Endothelial cell of umbilical vein (primary cell): ENCODE measurements at regions not wholly inside any gene's neighbourhood (a gene's known extent, or its start where the extent isn't known, plus 50 kb on each side); places are given as distances from the start of the nearest gene placed in this dataset.

ENCODE experiments used
- BruUV-seq: library from RNA; stranded (reverse); fragments of 400-500 nt; replicated peaks from 2 replicates; lab custom pipeline; 2021; lab: Mats Ljungman, UMichigan
- CTCF ChIA-PET: fragments of 300-600, 350-600 bp; sonication (Branson Sonifier 250); formaldehyde crosslinking; loops from one replicate; lab custom pipeline; 2021; ENCODE audit warnings: antibody characterized with exemption, inconsistent platforms; lab: Charles Lee
- POLR2A ChIA-PET: fragments of 300-600, 350-600 bp; sonication (Branson Sonifier 250); formaldehyde crosslinking; loops from one replicate; lab custom pipeline; 2021; ENCODE audit warnings: antibody characterized with exemption, inconsistent platforms; lab: Charles Lee
- DNase-seq: peaks from one replicate; pipeline ENCODE4 v3.0.0-alpha.2; 2011; ENCODE audit warnings: low read depth, low spot score
- FAIRE-seq: peaks from 2 replicates; lab custom pipeline; 2011; peaks lifted over from hg19 to GRCh38; lab: Jason Lieb, UNC
- H2AFZ ChIP-seq: 2 replicates; pipeline ENCODE4 v1.6.0; 2012; ENCODE audit warnings: low read depth, low read length, control low read depth, inconsistent platforms
- H3K27ac ChIP-seq: 2 replicates; pipeline ENCODE4 v1.5.1; 2011; ENCODE audit warnings: low read depth, mild to moderate bottlenecking, control low read depth, low read length, moderate library complexity; ENCODE audit not compliant: insufficient read depth
- H3K27me3 ChIP-seq, 2 experiments: 2 replicates each; pipeline versions ENCODE4 v1.6.0 to v1.6.1; 2011; ENCODE audit warnings: low read length in 2 of 2, mixed read lengths in 1 of 2; ENCODE audit not compliant: control insufficient read depth in 2 of 2, insufficient read depth in 2 of 2
- H3K36me3 ChIP-seq, 2 experiments: 2 replicates in 1 of 2; 3 replicates in 1 of 2; pipeline ENCODE4 v1.5.1; 2011; ENCODE audit warnings: low read length in 2 of 2, mild to moderate bottlenecking in 1 of 2, moderate library complexity in 1 of 2; ENCODE audit not compliant: control insufficient read depth in 2 of 2, insufficient read depth in 2 of 2; ENCODE audit errors: extremely low read depth in 1 of 2
- H3K4me1 ChIP-seq: 3 replicates; pipeline ENCODE4 v1.5.1; 2011; ENCODE audit warnings: mild to moderate bottlenecking, low read length; ENCODE audit not compliant: control insufficient read depth, insufficient read depth; ENCODE audit errors: extremely low read depth
- H3K4me2 ChIP-seq: 2 replicates; pipeline ENCODE4 v1.6.1; 2011; ENCODE audit warnings: low read length, control low read depth, mixed read lengths; ENCODE audit not compliant: insufficient read depth
- H3K4me3 ChIP-seq, 3 experiments: fragments of 200-600 bp in 1 of 3; sonication (generic), shearing (Covaris generic) in 1 of 3; replicated peaks in 1 of 3; 2 replicates each; pipeline ENCODE4 v1.5.1; 2011 to 2016; ENCODE audit warnings: control low read depth in 3 of 3, low read length in 3 of 3, mild to moderate bottlenecking in 2 of 3, inconsistent platforms in 1 of 3, low read depth in 1 of 3, moderate library complexity in 1 of 3; ENCODE audit not compliant: insufficient read depth in 1 of 3
- H3K79me2 ChIP-seq: 2 replicates; pipeline ENCODE4 v1.6.0; 2012; ENCODE audit warnings: low read length, inconsistent platforms; ENCODE audit not compliant: control insufficient read depth, insufficient read depth
- H3K9ac ChIP-seq: replicated peaks from 2 replicates; pipeline ENCODE3; 2011; ENCODE audit warnings: low read length, control low read depth; ENCODE audit not compliant: insufficient read depth; ENCODE audit errors: extremely low read depth
- H3K9me1 ChIP-seq: replicated peaks from 3 replicates; pipeline ENCODE4 v1.6.0; 2011; ENCODE audit warnings: mild to moderate bottlenecking, low read length; ENCODE audit not compliant: control insufficient read depth, insufficient read depth; ENCODE audit errors: extremely low read depth
- H3K9me3 ChIP-seq: replicated peaks from 2 replicates; pipeline ENCODE4 v1.5.1; 2012; ENCODE audit warnings: low read length, inconsistent platforms; ENCODE audit not compliant: control insufficient read depth, insufficient read depth
- H4K20me1 ChIP-seq: replicated peaks from 2 replicates; pipeline ENCODE3; 2011; ENCODE audit warnings: mild to moderate bottlenecking, low read length; ENCODE audit not compliant: control insufficient read depth, insufficient read depth; ENCODE audit errors: extremely low read depth
- CTCF ChIP-seq, 2 donors: IDR thresholded peaks; 1 replicate in 1 of 2; 2 replicates in 1 of 2; pipeline ENCODE4 v1.5.1; 2011; ENCODE audit warnings: low read length in 2 of 2, mild to moderate bottlenecking in 2 of 2, moderate library complexity in 2 of 2, control low read depth in 1 of 2, inconsistent platforms in 1 of 2, low read depth in 1 of 2; ENCODE audit not compliant: insufficient read depth in 1 of 2; ENCODE audit errors: extremely low read depth in 1 of 2
- EZH2 ChIP-seq: IDR thresholded peaks from 2 replicates; pipeline ENCODE4 v1.6.1; 2012; ENCODE audit warnings: borderline replicate concordance, low read depth, mild to moderate bottlenecking, moderate library complexity, low read length, inconsistent platforms; ENCODE audit not compliant: severe bottlenecking
- FOS ChIP-seq: IDR thresholded peaks from 2 replicates; pipeline ENCODE4 v1.6.1; 2011; ENCODE audit warnings: mild to moderate bottlenecking, low read length, moderate library complexity, borderline replicate concordance; ENCODE audit not compliant: insufficient read depth
- GATA2 ChIP-seq: IDR thresholded peaks from 2 replicates; pipeline ENCODE4 v1.7.0; 2011; ENCODE audit warnings: low read depth, mild to moderate bottlenecking, moderate library complexity, mixed read lengths, low read length; ENCODE audit not compliant: insufficient read length, insufficient read depth
- JUN ChIP-seq: IDR thresholded peaks from 2 replicates; pipeline ENCODE4 v1.6.1; 2011; ENCODE audit warnings: borderline replicate concordance, low read depth; ENCODE audit not compliant: insufficient read length, insufficient read depth
- MAX ChIP-seq: IDR thresholded peaks from 2 replicates; pipeline ENCODE4 v1.6.1; 2011; ENCODE audit not compliant: insufficient read depth, insufficient read length
- MYC ChIP-seq: IDR thresholded peaks from one replicate; pipeline ENCODE4 v1.6.1; 2011; ENCODE audit warnings: mild to moderate bottlenecking, low read depth, low read length
- POLR2A ChIP-seq: IDR thresholded peaks from 2 replicates; pipeline ENCODE4 v1.6.1; 2012; ENCODE audit warnings: low read depth, mild to moderate bottlenecking, control low read depth, low read length
- POLR2AphosphoS5 ChIP-seq: IDR thresholded peaks from 2 replicates; pipeline ENCODE4 v1.6.1; 2012; ENCODE audit warnings: low read depth, mild to moderate bottlenecking, control low read depth, low read length, moderate library complexity; ENCODE audit not compliant: insufficient read depth
- dilution Hi-C: fragments of 300-500 bp; cut with MboI; formaldehyde crosslinking; loops from one replicate; pipeline ENCODE4 v1.15.0; 2019; ENCODE audit warnings: low sequenced_read_pairs; ENCODE audit not compliant: extremely low pct_ligation_motif_present
- intact Hi-C: fragments of 100-400 bp; cut with micrococcal nuclease; formaldehyde crosslinking; loops from one replicate; pipeline ENCODE4 v1.10.0; 2022

GRCh38 chr16:76696876-76697275 is 419.7 kb downstream of the CNTNAP4 start:
- Histone ChIP-seq H2AFZ (no peak overlapping the region), H3K9me1 (no peaks in the 10 kb centered on the region), H3K4me2 (no peak overlapping the region), H3K4me1 (no peaks in the 10 kb centered on the region), H4K20me1 (no peaks in the 10 kb centered on the region), H3K9ac (no peak overlapping the region), H3K36me3 (no peaks in the 10 kb centered on the region), H3K79me2 (no peaks in the 10 kb centered on the region), H3K27me3 (no peaks in the 10 kb centered on the region), H3K4me3 (no peak overlapping the region), H3K9me3 (no peaks in the 10 kb centered on the region), H3K27ac (no peak overlapping the region)
- DNase-seq (no peak), FAIRE-seq (no peak)
- POLR2A ChIA-PET, result no interaction called here
- CTCF ChIA-PET, result no interaction called here
- no TSS peak for BruUV-seq
- dilution Hi-C loops (no loop called here), intact Hi-C loops (no loop called here)
- no peak for TF ChIP-seq EZH2
- no peak for TF ChIP-seq MYC
- TF ChIP-seq POLR2AphosphoS5, result no peak
- no peak for TF ChIP-seq CTCF (IDR thresholded peaks at IDR 0.05; ENCODE audit: extremely low read depth in 1 of 2, insufficient read depth in 1 of 2, low read depth in 1 of 2, low read length in 2 of 2)
- TF ChIP-seq FOS, result no peak
- TF ChIP-seq MAX, result no peak

- Histone ChIP-seq H3K36me3 (no peaks in the 10 kb centered on the region), H3K4me2 (no peak overlapping the region), H3K9me3 (peaks cover 3% of the 10 kb centered on the region), H3K27me3 (no peaks in the 10 kb centered on the region), H3K9me1 (no peaks in the 10 kb centered on the region), H3K4me3 (no peak overlapping the region), H3K27ac (no peak overlapping the region), H2AFZ (no peak overlapping the region), H3K4me1 (no peaks in the 10 kb centered on the region), H4K20me1 (no peaks in the 10 kb centered on the region), H3K9ac (no peak overlapping the region), H3K79me2 (no peaks in the 10 kb centered on the region)
- POLR2A ChIA-PET, result no interaction called here
- intact Hi-C loops (no loop called here), dilution Hi-C loops (no loop called here)
- FAIRE-seq (no peak), DNase-seq (no peak)
- BruUV-seq, result no TSS peak
- TF ChIP-seq POLR2AphosphoS5 (no peak), FOS (no peak), JUN (no peak), GATA2 (no peak), POLR2A (no peak), MAX (no peak), EZH2 (no peak), CTCF (IDR thresholded peaks at IDR 0.05; ENCODE audit: extremely low read depth in 1 of 2, insufficient read depth in 1 of 2, low read depth in 1 of 2, low read length in 2 of 2) (no peak), MYC (no peak)
- CTCF ChIA-PET, result no interaction called here
Observed at GRCh38 chr16:76705892-76706291, 428.7 kb downstream of the CNTNAP4 start.
